ENCODE measurements at regions not wholly inside any gene's neighbourhood (a gene's known extent, or its start where the extent isn't known, plus 50 kb on each side); places are given as distances from the start of the nearest gene placed in this dataset.
"Not testable (repeated sequence)": the region's sequence is repeated elsewhere in the genome, so short reads cannot be mapped to it uniquely, and the experiment has no call there.

- intact Hi-C loops (cut with micrococcal nuclease) = no loop called here
Observed at GRCh38 chr9:87197349-87198130, 250.2 kb upstream of the GAS1 start.

- intact Hi-C loops (cut with micrococcal nuclease) = no loop called here
Observed at GRCh38 chr9:87198716-87199115, 251.4 kb upstream of the GAS1 start.

- intact Hi-C loops (cut with micrococcal nuclease) = no loop called here
Observed at GRCh38 chr9:87199278-87199677, 252.0 kb upstream of the GAS1 start.

- intact Hi-C loops (cut with micrococcal nuclease) = no loop called here
Observed at GRCh38 chr9:87199782-87200181, 252.5 kb upstream of the GAS1 start.

- intact Hi-C loops (cut with micrococcal nuclease) = no loop called here
Observed at GRCh38 chr9:87201351-87201751, 254.0 kb upstream of the GAS1 start.

- intact Hi-C loops (cut with micrococcal nuclease) = no loop called here
Observed at GRCh38 chr9:87206064-87206661, 258.9 kb upstream of the GAS1 start.

GRCh38 chr9:87210658-87211057 is 263.4 kb upstream of the GAS1 start:
- intact Hi-C loops (cut with micrococcal nuclease) = not testable (repeated sequence)

- intact Hi-C loops (cut with micrococcal nuclease) = no loop called here
Observed at GRCh38 chr9:87211669-87212068, 264.4 kb upstream of the GAS1 start.

GRCh38 chr9:87212605-87213021 is 265.3 kb upstream of the GAS1 start:
- intact Hi-C loops (cut with micrococcal nuclease) = no loop called here

GRCh38 chr9:87213948-87214347 is 266.6 kb upstream of the GAS1 start:
- intact Hi-C loops (cut with micrococcal nuclease) = no loop called here

- intact Hi-C loops (cut with micrococcal nuclease) = no loop called here
Observed at GRCh38 chr9:87214991-87215390, 267.7 kb upstream of the GAS1 start.

- intact Hi-C loops (cut with micrococcal nuclease) = no loop called here
Observed at GRCh38 chr9:87216036-87216435, 268.7 kb upstream of the GAS1 start.

- intact Hi-C loops (cut with micrococcal nuclease) = no loop called here
Observed at GRCh38 chr9:87216897-87217455, 269.7 kb upstream of the GAS1 start.

- intact Hi-C loops (cut with micrococcal nuclease) = no loop called here
Observed at GRCh38 chr9:87223392-87224246, 274.0 kb upstream of the DAPK1 start.

GRCh38 chr9:87226896-87227295 is 270.8 kb upstream of the DAPK1 start:
- intact Hi-C loops (cut with micrococcal nuclease) = no loop called here

- intact Hi-C loops (cut with micrococcal nuclease) = no loop called here
Observed at GRCh38 chr9:87227456-87227855, 270.2 kb upstream of the DAPK1 start.

GRCh38 chr9:87229108-87229507 is 268.6 kb upstream of the DAPK1 start:
- intact Hi-C loops (cut with micrococcal nuclease) = no loop called here

- intact Hi-C loops (cut with micrococcal nuclease) = no loop called here
Observed at GRCh38 chr9:87233431-87233830, 264.2 kb upstream of the DAPK1 start.

- intact Hi-C loops (cut with micrococcal nuclease) = no loop called here
Observed at GRCh38 chr9:87233899-87234455, 263.7 kb upstream of the DAPK1 start.

GRCh38 chr9:87234854-87235253 is 262.8 kb upstream of the DAPK1 start:
- intact Hi-C loops (cut with micrococcal nuclease) = no loop called here

- intact Hi-C loops (cut with micrococcal nuclease) = no loop called here
Observed at GRCh38 chr9:87236546-87236945, 261.1 kb upstream of the DAPK1 start.

GRCh38 chr9:87237336-87237735 is 260.3 kb upstream of the DAPK1 start:
- intact Hi-C loops (cut with micrococcal nuclease) = no loop called here

All from T-helper 1 cell treated with Interleukin-12 subunit alpha and Interleukin-12 subunit beta and Interleukin-4 antibody, amounts not matched to agents 30 ng/mL and 1 ng/mL, for 36 hours (primary cell).